ENCODE measurements at regions not wholly inside any gene's neighbourhood (a gene's known extent, or its start where the extent isn't known, plus 50 kb on each side); places are given as distances from the start of the nearest gene placed in this dataset.

DNA sequence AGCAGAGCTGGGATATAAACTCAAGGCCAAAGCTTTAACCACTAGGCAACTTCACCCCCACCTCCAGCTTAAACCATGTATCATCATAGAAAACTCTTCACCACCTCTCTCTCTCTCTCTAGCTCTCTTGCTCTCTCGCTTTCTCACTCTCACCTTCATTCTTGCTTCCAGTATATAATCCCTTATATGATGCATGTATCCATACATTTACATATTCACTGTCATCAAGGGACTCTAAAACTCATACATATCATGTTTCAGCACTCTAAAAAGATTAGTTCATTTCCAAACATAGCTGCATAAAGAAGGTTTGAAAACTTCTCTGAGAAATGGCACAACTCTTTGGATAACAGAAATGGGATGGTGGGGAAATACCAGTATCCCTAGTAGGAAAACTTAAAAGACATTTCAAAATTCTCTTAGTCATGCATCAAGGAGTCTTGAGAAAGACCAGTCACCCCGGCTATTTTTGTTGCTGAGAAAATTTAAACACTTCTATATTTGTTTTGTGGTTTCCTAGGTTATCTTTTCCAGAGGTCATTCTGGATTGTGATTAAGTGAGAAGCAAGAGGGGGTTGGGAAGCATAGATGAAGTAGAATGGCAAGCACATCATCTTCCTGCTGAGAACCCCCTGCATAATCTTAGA is 447.8 kb upstream of the THBS1 start:
- H3K36me3 ChIP-seq (ENCODE audit: control insufficient read depth in 4 of 4, insufficient read depth in 4 of 4, low read length in 4 of 4): no peaks in the 10 kb centered on the region
- H3K27me3 ChIP-seq (ENCODE audit: control insufficient read depth in 3 of 3, insufficient read depth in 3 of 3, low read length in 2 of 3): no peaks in the 10 kb centered on the region
- no peak overlapping the region for H3K4me3 ChIP-seq
- peak overlapping the region in 1 of 2 donors; percentile 33 for H3K27ac ChIP-seq (ENCODE audit: low read depth in 1 of 2, low read length in 1 of 2)
- DNase-seq: peak in 2 of 3 donors; percentile 65 to 71
- TF ChIP-seq CTCF (IDR thresholded peaks at IDR 0.05; ENCODE audit: control extremely low read depth, extremely low read depth): no peak
- no peaks in the 10 kb centered on the region for H3K9me3 ChIP-seq (ENCODE audit: control insufficient read depth in 4 of 4, insufficient read depth in 3 of 4, low read length in 3 of 4)
- no peak overlapping the region for H3K9ac ChIP-seq (ENCODE audit: insufficient read depth in 1 of 2, low read length in 2 of 2)
- ATAC-seq (ENCODE audit: insufficient read depth, low FRiP score): peak; percentile 64
- peaks cover 3 to 15% (median 4%) of the 10 kb centered on the region in 5 donors for H3K4me1 ChIP-seq (ENCODE audit: control insufficient read depth in 5 of 5, insufficient read depth in 5 of 5, low read length in 5 of 5)
- WGBS, 2 donors: 52 to 54% methylated on average over 2 of the region's 2 CpGs

DNA sequence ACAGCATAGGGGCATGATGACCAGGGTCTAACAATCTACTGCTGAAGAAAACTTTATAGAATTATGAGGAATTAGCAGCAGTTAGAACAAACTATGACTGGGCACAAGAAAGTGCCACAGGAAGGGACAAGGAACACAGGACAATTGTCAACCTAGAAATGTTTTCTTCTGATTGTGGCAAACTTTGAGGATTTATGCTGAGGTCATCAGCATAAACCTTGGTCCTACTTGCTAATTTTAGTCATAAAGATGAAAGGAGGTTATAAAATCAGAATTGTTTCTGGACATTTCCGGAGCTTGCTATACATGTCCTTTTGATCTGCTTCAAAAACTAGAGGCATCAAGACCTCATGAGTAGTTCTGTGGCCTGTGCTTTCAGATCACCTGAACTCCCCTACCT is 446.6 kb upstream of the THBS1 start:
- Histone ChIP-seq H3K27ac (ENCODE audit: low read depth in 1 of 2, low read length in 1 of 2) (no peak overlapping the region), H3K9me3 (ENCODE audit: control insufficient read depth in 4 of 4, insufficient read depth in 3 of 4, low read length in 3 of 4) (no peaks in the 10 kb centered on the region), H3K4me3 (no peak overlapping the region), H3K4me1 (ENCODE audit: control insufficient read depth in 5 of 5, insufficient read depth in 5 of 5, low read length in 5 of 5) (peaks cover 0 to 14% (median 4%) of the 10 kb centered on the region in 5 donors), H3K36me3 (ENCODE audit: control insufficient read depth in 4 of 4, insufficient read depth in 4 of 4, low read length in 4 of 4) (no peaks in the 10 kb centered on the region), H3K27me3 (ENCODE audit: control insufficient read depth in 3 of 3, insufficient read depth in 3 of 3, low read length in 2 of 3) (no peaks in the 10 kb centered on the region), H3K9ac (ENCODE audit: insufficient read depth in 1 of 2, low read length in 2 of 2) (no peak overlapping the region)
- no peak for DNase-seq
- ATAC-seq (ENCODE audit: insufficient read depth, low FRiP score): no peak
- no peak for TF ChIP-seq CTCF (IDR thresholded peaks at IDR 0.05; ENCODE audit: control extremely low read depth, extremely low read depth)
- 93 to 94% methylated on average over 1 of the region's 1 CpG for WGBS, 2 donors

DNA sequence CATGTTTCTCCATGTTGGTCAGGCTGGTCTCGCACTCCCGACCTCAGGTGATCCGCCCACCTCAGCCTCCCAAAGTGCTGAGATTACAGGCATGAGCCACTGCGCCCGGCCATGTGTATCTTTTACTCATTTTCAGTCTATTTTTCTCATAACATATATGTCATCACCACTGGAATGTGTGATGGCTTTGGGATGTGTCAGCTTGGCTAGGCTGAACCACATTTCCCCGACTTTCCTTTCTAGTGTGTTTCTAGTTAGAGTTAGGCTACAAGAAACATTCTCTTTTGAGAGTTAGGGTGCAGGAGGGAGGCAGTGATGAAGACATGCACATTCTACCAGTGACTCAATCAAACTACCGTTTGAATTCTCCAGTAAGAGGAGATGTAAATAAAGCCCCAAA is 444.9 kb upstream of the THBS1 start:
- Histone ChIP-seq H3K36me3 (ENCODE audit: control insufficient read depth in 4 of 4, insufficient read depth in 4 of 4, low read length in 4 of 4) (no peaks in the 10 kb centered on the region), H3K27ac (ENCODE audit: low read depth in 1 of 2, low read length in 1 of 2) (no peak overlapping the region), H3K9ac (ENCODE audit: insufficient read depth in 1 of 2, low read length in 2 of 2) (no peak overlapping the region), H3K4me3 (no peak overlapping the region), H3K27me3 (ENCODE audit: control insufficient read depth in 3 of 3, insufficient read depth in 3 of 3, low read length in 2 of 3) (no peaks in the 10 kb centered on the region), H3K9me3 (ENCODE audit: control insufficient read depth in 4 of 4, insufficient read depth in 3 of 4, low read length in 3 of 4) (peaks cover 0 to 2% (median 0%) of the 10 kb centered on the region in 4 donors), H3K4me1 (ENCODE audit: control insufficient read depth in 5 of 5, insufficient read depth in 5 of 5, low read length in 5 of 5) (peaks cover 0 to 19% (median 4%) of the 10 kb centered on the region in 5 donors)
- 86 to 93% methylated on average over 7 of the region's 7 CpGs for WGBS, 2 donors
- no peak for TF ChIP-seq CTCF (IDR thresholded peaks at IDR 0.05; ENCODE audit: control extremely low read depth, extremely low read depth)
- ATAC-seq (ENCODE audit: insufficient read depth, low FRiP score) (no peak), DNase-seq (peak in 1 of 3 donors; percentile 43)
